ENCODE measurements at regions not wholly inside any gene's neighbourhood (a gene's known extent, or its start where the extent isn't known, plus 50 kb on each side); places are given as distances from the start of the nearest gene placed in this dataset.
A peak's percentile ranks its signal among the peaks of the same experiment; 100 is the strongest.

- no peak overlapping the region; the same call in 1 of the 2 replicates for H3K4me3 ChIP-seq (ENCODE audit: low read depth, low read length)
- DNase-seq (ENCODE audit: low read depth), result no peak
- no peak for TF ChIP-seq CTCF (IDR thresholded peaks at IDR 0.05; ENCODE audit: insufficient read depth, low read depth, low read length, missing control alignments)
Observed at GRCh38 chr6:22362361-22362760, 65.5 kb upstream of the PRL start.

GRCh38 chr6:22363166-22363713 is 66.4 kb upstream of the PRL start:
- peak overlapping the region; percentile 13 for H3K4me3 ChIP-seq (ENCODE audit: low read depth, low read length)
- DNase-seq (ENCODE audit: low read depth), result no peak
- no peak for TF ChIP-seq CTCF (IDR thresholded peaks at IDR 0.05; ENCODE audit: insufficient read depth, low read depth, low read length, missing control alignments)

GRCh38 chr6:22363714-22364239 is 66.9 kb upstream of the PRL start:
- no peak overlapping the region for H3K4me3 ChIP-seq (ENCODE audit: low read depth, low read length)
- DNase-seq (ENCODE audit: low read depth), result peak; percentile 67
- no peak for TF ChIP-seq CTCF (IDR thresholded peaks at IDR 0.05; ENCODE audit: insufficient read depth, low read depth, low read length, missing control alignments)

GRCh38 chr6:22364306-22364705 is 67.5 kb upstream of the PRL start:
- no peak for TF ChIP-seq CTCF (IDR thresholded peaks at IDR 0.05; ENCODE audit: insufficient read depth, low read depth, low read length, missing control alignments)
- H3K4me3 ChIP-seq (ENCODE audit: low read depth, low read length), result no peak overlapping the region
- no peak for DNase-seq (ENCODE audit: low read depth)

- TF ChIP-seq CTCF (IDR thresholded peaks at IDR 0.05; ENCODE audit: insufficient read depth, low read depth, low read length, missing control alignments), result no peak
- no peak for DNase-seq (ENCODE audit: low read depth)
- no peak overlapping the region for H3K4me3 ChIP-seq (ENCODE audit: low read depth, low read length)
Observed at GRCh38 chr6:22366214-22366613, 69.4 kb upstream of the PRL start.

- H3K4me3 ChIP-seq (ENCODE audit: low read depth, low read length), result no peak overlapping the region
- no peak for TF ChIP-seq CTCF (IDR thresholded peaks at IDR 0.05; ENCODE audit: insufficient read depth, low read depth, low read length, missing control alignments)
- no peak for DNase-seq (ENCODE audit: low read depth)
Observed at GRCh38 chr6:22367346-22367745, 70.5 kb upstream of the PRL start.

GRCh38 chr6:22368794-22369193 is 72.0 kb upstream of the PRL start:
- no peak for TF ChIP-seq CTCF (IDR thresholded peaks at IDR 0.05; ENCODE audit: insufficient read depth, low read depth, low read length, missing control alignments)
- no peak overlapping the region for H3K4me3 ChIP-seq (ENCODE audit: low read depth, low read length)
- no peak for DNase-seq (ENCODE audit: low read depth)
